22Rv1 (cell line): ENCODE measurements at regions not wholly inside any gene's neighbourhood (a gene's known extent, or its start where the extent isn't known, plus 50 kb on each side); places are given as distances from the start of the nearest gene placed in this dataset.
"Not testable (repeated sequence)": the region's sequence is repeated elsewhere in the genome, so short reads cannot be mapped to it uniquely, and the experiment has no call there.

Experiments used
- CTCF ChIP-seq: fragments of 450-650 bp; IDR thresholded peaks from 2 replicates; pipeline ENCODE4 v1.5.1; 2017; ENCODE audit warnings: mild to moderate bottlenecking
- ZFX ChIP-seq: fragments of 450-650 bp; IDR thresholded peaks from 2 replicates; pipeline ENCODE4 v1.6.1; 2017; ENCODE audit warnings: antibody characterized with exemption, borderline replicate concordance

- not testable (repeated sequence) for TF ChIP-seq CTCF, ZFX
Measured at GRCh38 chr16:29203046-29203932, 203.2 kb downstream of the NPIPB11 start.
